K562 (cell line): ENCODE measurements at regions not wholly inside any gene's neighbourhood (a gene's known extent, or its start where the extent isn't known, plus 50 kb on each side); places are given as distances from the start of the nearest gene placed in this dataset.

ENCODE experiments used
- ATAC-seq: fragments of 200-7000 bp; cut with Tn5 transposase; 3 replicates; pipeline ENCODE4 v1.9.1; 2020; ENCODE audit warnings: moderate library complexity
- BruUV-seq: library from RNA; stranded (reverse); fragments of 400-500 nt; replicated peaks from 2 replicates; lab custom pipeline; 2021; lab: Mats Ljungman, UMichigan
- CTCF ChIA-PET: fragments of 300-600 bp; formaldehyde crosslinking; extraction: SDS; loops from one replicate; lab custom pipeline; 2021; ENCODE audit warnings: low intra/inter-chr PET ratio; lab: Yijun Ruan, JAX
- POLR2A ChIA-PET: fragments of 300-600, 350-650 bp; sonication (Branson Sonifier 250); formaldehyde crosslinking; extraction: SDS; loops from one replicate; lab custom pipeline; 2021; ENCODE audit warnings: antibody characterized with exemption, inconsistent platforms; lab: Yijun Ruan, JAX
- DNase-seq, 4 experiments: peaks; one replicate each; pipeline versions ENCODE4 v3.0.0 to v3.0.0-alpha.2; 2011 to 2018; ENCODE audit warnings: low spot score in 3 of 4, mixed read lengths in 3 of 4; ENCODE audit errors: extremely low read depth in 1 of 4
- FAIRE-seq: peaks from 2 replicates; lab custom pipeline; 2011; peaks lifted over from hg19 to GRCh38; lab: Jason Lieb, UNC
- H2AFZ ChIP-seq: 2 replicates; pipeline ENCODE4 v1.6.0; 2011; ENCODE audit warnings: low read depth, low read length, control low read depth, inconsistent platforms
- H3K27ac ChIP-seq: fragments of 200-600 bp; 3 replicates; pipeline ENCODE4 v1.8.0; 2011; ENCODE audit warnings: low read depth, mild to moderate bottlenecking, control low read depth, inconsistent platforms, low read length, moderate library complexity, mixed read lengths; ENCODE audit errors: extremely low read depth
- H3K27me3 ChIP-seq, 2 experiments: fragments of 300-600 bp in 1 of 2; 2 replicates in 1 of 2; 3 replicates in 1 of 2; pipeline versions ENCODE4 v1.6.0 to v1.8.0; 2011; ENCODE audit warnings: inconsistent platforms in 2 of 2, low read length in 2 of 2, mild to moderate bottlenecking in 1 of 2, mixed read lengths in 1 of 2, moderate library complexity in 1 of 2; ENCODE audit not compliant: control insufficient read depth in 2 of 2, insufficient read depth in 2 of 2
- H3K36me3 ChIP-seq: fragments of 300-600 bp; 3 replicates; pipeline ENCODE4 v1.8.0; 2011; ENCODE audit warnings: mild to moderate bottlenecking, low read length, inconsistent platforms; ENCODE audit not compliant: control insufficient read depth, insufficient read depth
- H3K4me1 ChIP-seq, 2 experiments: fragments of 200-600 bp in 1 of 2; replicated peaks in 1 of 2; 2 replicates in 1 of 2; 3 replicates in 1 of 2; pipeline versions ENCODE4 v1.5.1 to v1.8.0; 2011; ENCODE audit warnings: inconsistent platforms in 2 of 2, low read length in 2 of 2, mild to moderate bottlenecking in 1 of 2, mixed read lengths in 1 of 2, moderate library complexity in 1 of 2; ENCODE audit not compliant: control insufficient read depth in 2 of 2, insufficient read depth in 2 of 2
- H3K4me2 ChIP-seq: 2 replicates; pipeline ENCODE4 v1.6.1; 2011; ENCODE audit warnings: low read length, control low read depth, inconsistent platforms, mixed read lengths; ENCODE audit not compliant: insufficient read depth
- H3K4me3 ChIP-seq: fragments of 200-600 bp; sonication (generic), shearing (Covaris generic); 2 replicates; pipeline ENCODE4 v1.5.1; 2016; ENCODE audit warnings: control low read depth, inconsistent platforms
- H3K79me2 ChIP-seq: fragments of 200-600 bp; 3 replicates; pipeline ENCODE4 v1.8.0; 2011; ENCODE audit warnings: low read length, inconsistent platforms; ENCODE audit not compliant: control insufficient read depth, insufficient read depth
- H3K9ac ChIP-seq, 2 experiments: 2 replicates each; pipeline versions ENCODE4 v1.6.0 to v1.6.1; 2011; ENCODE audit warnings: low read depth in 2 of 2, low read length in 2 of 2, control low read depth in 1 of 2, inconsistent platforms in 1 of 2, mild to moderate bottlenecking in 1 of 2, mixed read lengths in 1 of 2; ENCODE audit not compliant: insufficient read depth in 1 of 2
- H3K9me1 ChIP-seq: one replicate; pipeline ENCODE4 v1.6.0; 2011; ENCODE audit warnings: inconsistent platforms, mild to moderate bottlenecking, low read length, moderate library complexity; ENCODE audit not compliant: control insufficient read depth, insufficient read depth
- H3K9me3 ChIP-seq: replicated peaks from 2 replicates; pipeline ENCODE4 v1.5.1; 2011; ENCODE audit warnings: low read depth, low read length, inconsistent platforms; ENCODE audit not compliant: control insufficient read depth, insufficient read depth
- H4K20me1 ChIP-seq: replicated peaks from 2 replicates; pipeline ENCODE4 v1.6.1; 2011; ENCODE audit warnings: low read length, inconsistent platforms, mixed read lengths; ENCODE audit not compliant: control insufficient read depth, insufficient read depth
- FOXO4 ChIP-seq: fragments of 450-650 bp; formaldehyde crosslinking; IDR thresholded peaks from 2 replicates; pipeline ENCODE4 v1.4.0; 2020; ENCODE audit warnings: mild to moderate bottlenecking, moderate library complexity
- RNF2 ChIP-seq: sonication (generic); IDR thresholded peaks from 2 replicates; pipeline ENCODE4 v1.6.1; 2016
- RREB1 ChIP-seq: fragments of 250-450 bp; sonication (Bioruptor Pico); IDR thresholded peaks from 2 replicates; pipeline ENCODE4 v1.4.0; 2020
- SMAD3 ChIP-seq: fragments of 450-650 bp; formaldehyde crosslinking; conservative IDR thresholded peaks from 2 replicates; pipeline ENCODE4 v1.4.0; 2020; ENCODE audit warnings: mild to moderate bottlenecking
- SMARCA5 ChIP-seq: fragments of 450-650 bp; IDR thresholded peaks from 2 replicates; pipeline ENCODE4 v1.6.1; 2016
- SMARCE1 ChIP-seq: fragments of 450-650 bp; IDR thresholded peaks from 2 replicates; pipeline ENCODE4 v1.7.1; 2016; ENCODE audit warnings: mild to moderate bottlenecking
- STAT6 ChIP-seq: sonication (generic); formaldehyde crosslinking; IDR thresholded peaks from 2 replicates; pipeline ENCODE4 v1.8.1; 2023; ENCODE audit warnings: mild to moderate bottlenecking, missing genetic modification reagents
- TAF15 ChIP-seq: fragments of 200-400 bp; formaldehyde crosslinking; IDR thresholded peaks from 2 replicates; pipeline ENCODE4 v1.6.1; 2017; ENCODE audit warnings: mild to moderate bottlenecking, low read depth, low read length, moderate library complexity
- TARDBP ChIP-seq: fragments of 450-650 bp; IDR thresholded peaks from 2 replicates; pipeline ENCODE4 v1.6.1; 2016
- TGIF2 ChIP-seq: sonication (generic); formaldehyde crosslinking; IDR thresholded peaks from 2 replicates; pipeline ENCODE4 v1.8.1; 2022; ENCODE audit warnings: mild to moderate bottlenecking, missing genetic modification reagents, moderate library complexity
- THRAP3 ChIP-seq: fragments of 450-650 bp; IDR thresholded peaks from 2 replicates; pipeline ENCODE4 v1.6.1; 2016; ENCODE audit warnings: mild to moderate bottlenecking, inconsistent platforms, borderline replicate concordance
- ZNF165 ChIP-seq: fragments of 250-450 bp; sonication (Bioruptor Pico); IDR thresholded peaks from 2 replicates; pipeline ENCODE4 v1.4.0; 2020; ENCODE audit warnings: borderline replicate concordance
- WGBS: fragments of 100-300 bp; shearing (Covaris generic); methylation state at CpG from one replicate; pipeline ENCODE4 v1.1.6; 2016; ENCODE audit warnings: low coverage, mixed read lengths; ENCODE audit not compliant: insufficient coverage; ENCODE audit errors: missing lambda C conversion rate; 5-methylcytosine and 5-hydroxymethylcytosine counted together
- in situ Hi-C: fragments of 300-500 bp; cut with MboI; formaldehyde crosslinking; loops from 4 replicates; pipeline ENCODE4 v1.15.0; 2018; ENCODE audit warnings: inconsistent platforms, mixed read lengths
- intact Hi-C: fragments of 100-400 bp; cut with micrococcal nuclease; formaldehyde crosslinking; loops from 2 replicates; pipeline ENCODE4 v1.14.2; 2022
- TF ChIP-seq, protein P1 (sequence below): fragments of 450-650 bp; IDR thresholded peaks from 2 replicates; pipeline ENCODE4 v1.6.1; 2017; ENCODE audit warnings: antibody characterized with exemption

- no peak for ATAC-seq
- POLR2A ChIA-PET = no interaction called here
- H3K4me1 ChIP-seq = no peaks in the 10 kb centered on the region; a peak in 2 of 5 replicates
- H3K9me3 ChIP-seq = no peaks in the 10 kb centered on the region
- H3K27ac ChIP-seq = no peak overlapping the region
- H3K9me1 ChIP-seq = no peaks in the 10 kb centered on the region
- no peak overlapping the region for H3K4me3 ChIP-seq
- in situ Hi-C loops = no loop called here
- H3K9ac ChIP-seq = no peak overlapping the region
- 39% methylated on average over 3 of the region's 3 CpGs for WGBS
- H3K79me2 ChIP-seq = no peaks in the 10 kb centered on the region
- no peaks in the 10 kb centered on the region for H3K27me3 ChIP-seq
- no peak for DNase-seq
- H3K36me3 ChIP-seq = no peaks in the 10 kb centered on the region
- no peak overlapping the region for H3K4me2 ChIP-seq
- no peaks in the 10 kb centered on the region for H4K20me1 ChIP-seq
- intact Hi-C loops = loop anchor here (10.0 kb wide), 1 partner anchor 121 kb away; no protein-coding TSS in a partner anchor
- BruUV-seq = no TSS peak
- FAIRE-seq = peak; percentile 51
- CTCF ChIA-PET = no interaction called here
- H2AFZ ChIP-seq = peak overlapping the region; percentile 17; the same call in 1 of the 2 replicates
- TF ChIP-seq TARDBP (no peak), TAF15 (no peak), RNF2 (no peak), THRAP3 (no peak), RREB1 (CRISPR knock-in tag) (no peak), TGIF2 (CRISPR knock-in tag) (no peak), STAT6 (CRISPR knock-in tag) (no peak), ZNF165 (no peak), SMARCE1 (no peak), SMARCA5 (no peak), FOXO4 (no peak), SMAD3 (no peak)
- TF ChIP-seq, protein P1, sequence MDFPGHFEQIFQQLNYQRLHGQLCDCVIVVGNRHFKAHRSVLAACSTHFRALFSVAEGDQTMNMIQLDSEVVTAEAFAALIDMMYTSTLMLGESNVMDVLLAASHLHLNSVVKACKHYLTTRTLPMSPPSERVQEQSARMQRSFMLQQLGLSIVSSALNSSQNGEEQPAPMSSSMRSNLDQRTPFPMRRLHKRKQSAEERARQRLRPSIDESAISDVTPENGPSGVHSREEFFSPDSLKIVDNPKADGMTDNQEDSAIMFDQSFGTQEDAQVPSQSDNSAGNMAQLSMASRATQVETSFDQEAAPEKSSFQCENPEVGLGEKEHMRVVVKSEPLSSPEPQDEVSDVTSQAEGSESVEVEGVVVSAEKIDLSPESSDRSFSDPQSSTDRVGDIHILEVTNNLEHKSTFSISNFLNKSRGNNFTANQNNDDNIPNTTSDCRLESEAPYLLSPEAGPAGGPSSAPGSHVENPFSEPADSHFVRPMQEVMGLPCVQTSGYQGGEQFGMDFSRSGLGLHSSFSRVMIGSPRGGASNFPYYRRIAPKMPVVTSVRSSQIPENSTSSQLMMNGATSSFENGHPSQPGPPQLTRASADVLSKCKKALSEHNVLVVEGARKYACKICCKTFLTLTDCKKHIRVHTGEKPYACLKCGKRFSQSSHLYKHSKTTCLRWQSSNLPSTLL = no peak
Observed at GRCh38 chr3:106125321-106125720, 256.5 kb upstream of the CBLB start.
